Stromal cell of bone marrow (primary cell): ENCODE measurements at regions not wholly inside any gene's neighbourhood (a gene's known extent, or its start where the extent isn't known, plus 50 kb on each side); places are given as distances from the start of the nearest gene placed in this dataset.
"Not testable (repeated sequence)": the region's sequence is repeated elsewhere in the genome, so short reads cannot be mapped to it uniquely, and the experiment has no call there.

ENCODE experiments used
- DNase-seq: peaks from one replicate; pipeline ENCODE4 v3.0.0-alpha.2; 2012; ENCODE audit warnings: low read depth

DNA sequence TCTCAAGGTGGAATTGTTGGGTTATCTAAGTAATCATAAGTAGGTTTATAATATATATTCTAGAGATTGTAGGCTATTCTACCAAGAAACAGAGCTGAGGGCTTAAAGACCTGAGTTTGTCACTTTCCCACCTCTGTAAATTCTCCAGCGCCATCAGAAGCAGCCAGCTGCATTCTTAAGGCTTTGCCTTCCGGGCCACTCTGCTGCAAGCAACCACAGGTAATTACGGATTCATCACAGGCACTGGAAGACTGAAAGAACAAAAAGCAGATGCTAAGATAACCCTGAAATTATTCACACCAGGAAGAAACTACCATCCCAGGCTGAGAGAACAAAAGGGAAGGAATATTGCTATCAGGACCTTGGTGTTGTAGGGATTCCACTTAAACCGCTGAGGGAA is 137.8 kb upstream of the JCAD start:
- DNase-seq, result no peak

DNA sequence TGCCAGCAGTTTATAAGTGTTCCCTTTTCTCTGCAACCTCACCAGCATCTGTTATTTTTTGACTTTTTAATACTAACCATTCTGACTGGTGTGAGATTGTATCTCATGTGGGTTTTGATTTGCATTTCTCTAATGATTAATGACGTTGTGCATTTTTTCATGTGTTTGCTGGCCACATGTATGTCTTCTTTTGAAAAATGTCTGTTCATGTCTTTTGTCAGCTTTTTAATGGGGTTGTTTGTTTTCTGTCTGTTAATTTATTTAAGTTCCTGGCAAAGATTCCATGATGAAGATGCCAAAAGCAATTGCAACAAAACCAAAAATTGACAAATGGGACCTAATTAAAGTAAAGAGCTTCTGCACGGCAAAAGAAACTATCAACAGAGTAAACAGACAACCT is 137.2 kb upstream of the JCAD start:
- not testable (repeated sequence) for DNase-seq

DNA sequence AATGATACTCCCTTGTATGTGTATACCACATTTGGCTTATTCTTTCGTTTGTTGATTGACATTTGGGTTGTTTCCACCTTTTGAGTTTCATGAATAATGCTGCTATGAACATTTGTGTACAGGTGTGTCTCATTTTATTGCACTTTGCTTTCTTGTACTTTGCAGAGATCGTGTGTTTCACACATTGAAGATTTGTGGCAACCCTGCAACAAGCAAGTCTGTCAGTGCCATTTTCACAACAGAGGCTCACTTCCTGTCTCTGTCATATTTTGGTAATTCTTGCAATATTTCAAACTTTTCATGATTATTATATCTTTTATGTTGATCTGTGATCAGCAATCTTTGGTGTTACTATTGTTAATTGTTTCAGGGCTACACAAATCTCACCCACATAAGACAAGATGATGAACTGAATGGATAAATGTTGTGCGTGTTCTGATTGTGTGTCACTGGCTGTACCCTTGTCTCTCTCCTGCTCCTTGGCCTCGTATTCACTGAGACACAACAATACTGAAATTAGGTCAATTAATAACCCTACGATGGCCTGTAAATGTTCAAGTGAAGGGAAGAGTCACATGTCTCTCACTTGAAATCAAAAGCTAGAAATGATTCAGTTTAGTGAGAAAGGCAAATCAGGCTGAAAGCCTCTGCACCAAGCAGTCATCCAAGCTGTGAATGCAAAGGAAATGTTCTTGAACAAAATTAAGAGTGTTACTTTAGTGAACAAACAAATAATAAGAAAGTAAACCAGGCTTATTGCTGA is 133.6 kb upstream of the JCAD start:
- DNase-seq, result no peak

DNA sequence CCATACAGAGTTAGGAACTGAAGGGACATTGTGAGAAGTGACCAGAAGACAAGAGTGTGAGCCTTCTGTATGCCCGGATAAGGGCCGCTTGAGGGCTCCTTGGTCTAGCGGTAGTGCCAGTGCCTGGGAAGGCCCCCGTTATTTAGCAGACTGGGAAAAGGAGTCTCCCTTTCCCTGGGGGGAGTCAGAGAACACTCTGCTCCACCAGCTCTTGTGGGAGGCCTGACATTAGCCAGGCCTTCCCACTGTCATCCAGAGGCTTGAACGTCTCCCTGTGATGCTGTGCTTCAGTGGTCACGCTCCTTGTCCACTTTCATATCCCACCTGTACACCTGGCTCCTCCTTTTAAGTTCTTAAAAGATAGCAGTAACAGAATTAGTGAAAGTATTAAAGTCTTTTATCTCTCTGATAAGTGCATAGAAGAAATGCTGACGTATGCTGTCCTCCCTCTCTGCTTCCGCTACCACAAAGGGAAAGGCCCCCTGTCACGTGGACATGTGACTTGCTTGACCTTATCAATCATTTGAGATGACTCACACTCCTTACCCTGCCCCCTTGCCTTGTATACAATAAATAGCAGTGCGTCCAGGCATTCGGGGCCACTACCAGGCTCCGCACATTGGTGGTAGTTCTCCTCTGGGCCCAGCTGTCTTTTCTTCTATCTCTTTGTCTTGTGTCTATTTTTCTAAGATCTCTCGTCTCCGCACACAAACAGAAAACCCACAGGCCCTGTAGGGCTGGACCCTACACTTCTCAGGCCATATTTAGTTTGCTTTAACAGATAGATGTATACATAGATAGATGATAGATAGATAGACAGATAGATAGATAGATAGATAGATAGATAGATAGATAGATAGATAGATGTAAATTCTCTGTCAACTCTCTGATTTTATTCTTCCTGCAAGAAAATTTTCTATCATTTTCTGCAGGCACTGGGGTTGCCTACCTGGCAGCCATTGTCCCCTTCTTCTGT is 131.5 kb upstream of the JCAD start:
- no peak for DNase-seq

DNA sequence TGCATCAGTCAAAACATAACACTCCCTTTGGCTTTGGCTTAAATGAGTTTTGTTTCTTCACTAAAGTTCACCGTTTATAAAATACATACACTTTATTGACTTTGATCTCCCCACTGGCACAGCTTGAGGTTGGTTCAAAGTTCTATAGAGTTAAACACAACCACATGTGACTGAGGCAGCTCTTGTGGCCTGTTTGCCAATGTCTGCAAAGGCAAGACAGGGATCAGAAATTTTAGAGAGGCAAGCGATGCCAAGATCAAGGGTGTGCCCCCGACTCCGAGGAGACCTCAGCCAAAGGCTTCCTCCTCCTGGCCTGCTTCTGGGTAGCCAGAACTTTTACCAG is 129.8 kb upstream of the JCAD start:
- no peak for DNase-seq

DNA sequence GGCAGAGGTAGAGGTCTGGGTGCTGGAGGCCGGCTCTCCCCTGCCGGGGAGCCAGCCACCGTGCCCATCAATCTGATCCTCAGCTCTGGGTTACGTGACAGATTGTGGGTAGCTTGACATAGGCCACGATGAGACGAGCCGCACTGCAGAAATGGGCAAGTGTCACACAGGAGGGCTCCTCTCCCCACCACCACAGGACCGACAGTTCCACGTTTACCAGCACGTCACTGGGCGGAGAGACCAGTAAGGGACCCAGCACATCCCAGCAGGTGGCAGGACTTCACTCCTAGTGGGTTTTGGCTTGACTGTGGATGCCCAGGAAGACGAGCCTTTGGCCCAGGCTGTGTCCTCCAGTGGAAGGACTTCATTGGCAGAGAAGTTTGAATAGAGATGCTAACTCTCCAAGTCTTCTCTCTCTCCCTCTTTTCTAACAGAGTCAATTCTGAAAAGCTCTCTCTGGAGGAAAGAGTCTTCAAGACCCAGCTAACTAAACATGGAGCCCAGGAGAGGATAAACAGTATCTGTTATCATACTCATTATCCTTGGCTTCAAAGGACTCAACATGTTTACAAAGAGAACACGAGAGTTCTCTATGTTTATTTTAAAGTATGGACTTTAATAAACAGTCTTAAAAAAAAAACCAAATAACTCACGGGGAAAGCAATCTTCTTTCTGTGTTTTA is 129.3 kb upstream of the JCAD start:
- no peak for DNase-seq

DNA sequence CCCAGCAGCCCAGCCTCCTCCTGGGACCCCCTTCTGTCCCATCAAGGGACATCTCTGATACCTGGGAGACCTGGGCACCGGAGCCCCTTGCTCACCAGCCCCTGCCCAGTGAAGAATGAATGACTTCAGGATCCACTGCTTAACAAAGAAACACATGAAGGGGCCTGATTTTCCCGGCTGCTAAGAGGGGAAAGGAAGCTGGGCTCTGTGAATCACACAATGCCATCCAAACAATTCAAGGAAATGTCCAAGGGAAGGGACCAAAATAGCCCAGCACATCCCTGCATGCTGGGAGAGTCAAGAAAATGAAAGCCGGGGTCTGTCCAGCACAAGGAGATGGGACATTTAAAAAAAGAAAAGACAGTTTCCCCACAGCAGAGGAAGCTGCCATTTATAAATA is 128.7 kb upstream of the JCAD start:
- no peak for DNase-seq

DNA sequence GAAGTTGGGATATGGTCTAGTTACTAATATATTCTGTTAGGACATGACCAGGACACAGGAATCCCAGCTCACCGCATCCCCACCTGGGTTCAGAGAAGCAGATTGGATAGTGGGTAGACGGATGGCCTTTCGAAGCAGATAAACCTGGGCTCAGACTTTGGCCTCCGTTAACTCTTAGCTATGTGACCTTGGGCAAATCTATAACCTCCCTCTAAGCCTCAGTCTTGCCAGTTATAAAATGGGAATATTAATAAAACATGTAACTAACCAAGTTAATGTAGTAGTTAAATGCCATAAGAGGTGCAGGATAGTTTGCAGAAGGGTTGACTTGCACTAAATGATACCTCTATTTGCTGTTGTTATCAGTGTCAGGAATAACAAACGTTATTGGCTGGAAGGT is 127.6 kb upstream of the JCAD start:
- no peak for DNase-seq

DNA sequence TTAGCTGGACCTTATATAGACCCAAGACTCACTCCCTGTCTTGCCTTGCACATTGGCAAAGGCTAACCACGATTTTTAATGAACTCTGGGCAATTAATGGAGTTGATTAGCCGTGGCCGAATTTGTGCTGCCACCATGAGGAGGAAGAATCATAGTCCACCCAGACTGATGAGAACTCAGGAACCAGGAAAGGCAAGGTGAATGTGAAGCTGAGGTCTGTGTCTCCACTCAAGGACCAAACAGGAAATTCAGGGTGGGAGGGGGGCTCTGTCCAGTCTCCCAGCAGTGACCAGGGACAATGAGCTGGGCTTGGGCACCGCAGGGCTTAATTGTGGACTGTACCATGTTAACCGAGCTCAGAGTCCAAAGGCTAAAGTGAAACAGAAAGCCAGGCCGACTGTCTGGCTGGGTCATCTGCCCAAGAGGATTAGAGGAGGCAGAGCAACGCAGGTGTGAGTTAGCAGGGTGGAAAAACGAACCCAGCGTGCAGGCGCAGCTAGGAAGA is 127.0 kb upstream of the JCAD start:
- no peak for DNase-seq

DNA sequence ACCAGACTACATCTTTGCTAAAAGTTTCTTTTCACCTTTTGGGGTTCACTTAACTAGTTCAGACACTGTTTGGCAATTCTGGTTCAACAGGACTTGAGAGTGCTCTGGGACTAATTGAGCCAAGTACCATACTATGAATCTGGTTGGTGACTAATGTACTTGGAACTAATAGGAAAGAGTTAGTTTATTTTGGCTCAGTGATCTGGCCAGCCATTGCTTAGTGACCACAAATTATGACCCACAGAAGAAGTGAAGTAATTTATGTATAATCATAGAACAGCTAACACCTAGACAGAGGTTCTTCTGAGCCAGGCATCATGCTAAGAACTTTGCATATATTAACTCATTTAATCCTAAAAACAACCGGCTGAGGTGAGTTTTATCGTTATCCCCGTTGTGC is 126.5 kb upstream of the JCAD start:
- DNase-seq, result peak; percentile 83

DNA sequence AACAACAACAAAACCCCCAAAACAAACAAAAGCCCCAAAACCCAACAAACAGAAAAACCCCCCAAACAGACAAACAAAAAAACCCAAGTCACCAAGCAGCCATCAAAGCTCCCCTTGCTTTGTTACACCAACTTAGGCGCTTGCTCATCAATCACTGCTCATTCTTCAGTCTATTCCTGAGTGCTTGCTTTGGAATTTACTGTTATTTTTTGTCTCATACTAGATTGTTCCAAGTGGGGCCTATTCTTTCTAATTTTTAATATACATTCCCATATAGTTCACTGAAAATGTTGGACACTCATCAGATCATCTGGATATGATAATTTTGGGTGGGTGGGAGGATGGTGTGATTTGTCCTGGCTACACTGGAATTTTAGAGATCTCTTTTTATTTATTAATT is 126.0 kb upstream of the JCAD start:
- no peak for DNase-seq

DNA sequence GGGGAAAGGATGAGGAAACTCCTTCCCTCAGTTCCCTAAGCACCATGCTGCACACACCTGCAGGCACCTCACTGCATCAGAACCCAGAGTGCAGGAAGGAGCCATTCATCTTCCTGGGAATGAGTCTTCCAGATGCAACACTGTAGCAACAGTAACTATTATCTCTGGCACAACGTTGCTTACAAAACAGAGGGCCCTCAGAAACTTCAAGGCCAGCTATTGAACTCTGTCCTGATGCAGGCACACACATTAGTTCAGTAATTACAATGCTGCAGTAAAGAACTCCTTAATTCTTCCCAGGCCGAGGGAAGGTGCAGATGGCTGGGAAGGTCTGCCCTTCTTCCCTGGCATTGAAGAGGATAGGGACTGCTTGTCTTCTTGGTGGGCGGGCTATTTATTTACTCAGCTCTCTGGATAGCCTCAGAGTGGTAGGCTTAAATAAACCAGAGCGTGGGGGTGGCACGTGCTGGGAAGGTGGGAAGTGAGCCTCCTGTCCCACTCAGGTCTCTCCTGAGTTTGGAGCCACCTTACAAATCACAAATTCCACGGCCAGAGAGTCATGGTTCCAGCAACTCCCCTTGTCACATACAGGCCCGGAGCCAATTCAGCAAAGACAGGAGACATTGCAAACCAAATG is 125.1 kb upstream of the JCAD start:
- peak; percentile 18 for DNase-seq

DNA sequence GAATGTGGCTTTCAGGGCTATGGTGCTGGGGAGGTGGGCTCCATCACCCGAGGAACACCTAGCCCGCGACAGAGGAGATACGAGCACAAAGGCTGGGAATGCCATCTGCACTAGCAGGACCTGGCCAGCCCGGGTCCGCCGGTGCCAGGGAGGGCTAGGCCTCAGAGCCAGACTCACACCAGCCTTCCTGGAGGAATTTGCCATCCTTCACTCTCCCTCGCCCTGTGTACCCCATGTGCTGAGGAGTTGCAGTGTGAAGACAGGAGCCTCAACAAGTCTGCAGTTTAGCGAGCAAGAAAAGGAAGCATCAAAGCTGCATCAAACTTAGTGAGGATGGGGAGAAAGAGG is 123.6 kb upstream of the JCAD start:
- DNase-seq, result no peak

DNA sequence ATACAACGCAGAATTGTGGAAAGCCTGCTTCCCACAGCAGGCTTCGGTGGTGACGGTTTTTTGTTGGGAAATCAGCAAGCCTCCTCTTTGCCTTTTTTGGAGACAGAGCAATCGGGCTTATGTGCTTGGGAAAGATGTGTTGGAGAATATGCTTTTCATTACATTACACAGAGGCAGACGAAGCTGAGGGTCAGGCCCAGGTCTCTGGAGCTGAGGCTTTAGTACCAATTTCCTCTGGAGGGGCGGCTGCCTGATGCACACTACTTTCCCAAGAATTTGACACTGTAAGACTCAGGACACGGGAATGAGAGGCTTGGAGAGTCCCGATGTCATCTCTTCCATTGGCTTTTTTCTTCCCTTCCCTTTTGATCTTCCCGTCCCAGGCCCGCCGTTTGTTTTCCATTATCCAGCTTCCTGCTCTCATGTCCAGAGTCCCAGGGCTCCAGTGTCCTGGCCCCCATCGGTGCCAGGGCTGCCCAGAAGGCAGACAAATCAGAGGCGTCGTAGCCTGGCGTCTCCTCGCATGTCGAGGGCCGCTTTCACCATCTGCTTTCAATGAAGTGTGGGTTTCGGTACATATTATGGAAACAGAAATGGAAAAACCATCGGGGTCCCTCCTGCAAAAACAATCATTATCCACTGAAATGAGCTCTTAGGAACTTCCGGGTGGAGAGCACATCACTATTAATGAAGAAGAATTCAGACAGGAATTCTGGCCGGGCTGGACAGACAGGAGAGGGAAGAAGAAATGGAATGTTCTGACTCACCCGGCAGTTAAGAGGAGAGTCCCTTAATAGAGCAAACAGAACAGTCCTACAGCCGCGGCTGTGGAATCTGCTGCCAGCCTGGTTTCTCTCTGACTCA is 123.0 kb upstream of the JCAD start:
- peak; percentile 88 for DNase-seq

DNA sequence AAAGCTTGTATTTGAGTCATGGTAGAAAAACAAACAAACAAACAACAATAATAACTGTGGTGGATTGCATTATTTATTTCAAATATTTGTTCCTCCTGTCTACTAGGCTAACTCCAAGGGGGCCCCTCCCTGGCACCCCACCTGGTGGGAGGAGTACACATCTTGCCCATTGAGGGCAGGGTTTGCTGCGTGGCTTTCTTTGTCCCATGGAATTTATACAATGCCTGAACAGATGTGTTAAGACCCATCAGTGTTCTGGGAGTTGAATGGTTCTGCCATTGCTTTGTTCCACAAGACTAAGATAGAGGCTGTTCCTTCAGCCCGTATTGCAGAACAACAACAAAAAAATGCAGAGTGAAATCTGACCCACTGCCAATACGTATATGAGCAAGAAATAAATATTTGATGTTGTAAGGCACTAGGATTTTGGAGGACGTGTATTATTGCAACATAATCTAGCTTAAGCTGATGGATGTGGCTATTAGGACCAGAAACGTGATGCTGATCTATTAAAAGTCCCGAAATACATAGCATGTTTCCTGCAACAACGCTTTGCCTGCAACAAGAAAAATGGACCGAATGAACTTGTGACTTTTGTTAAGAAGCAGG is 119.1 kb upstream of the JCAD start:
- peak; percentile 27 for DNase-seq

DNA sequence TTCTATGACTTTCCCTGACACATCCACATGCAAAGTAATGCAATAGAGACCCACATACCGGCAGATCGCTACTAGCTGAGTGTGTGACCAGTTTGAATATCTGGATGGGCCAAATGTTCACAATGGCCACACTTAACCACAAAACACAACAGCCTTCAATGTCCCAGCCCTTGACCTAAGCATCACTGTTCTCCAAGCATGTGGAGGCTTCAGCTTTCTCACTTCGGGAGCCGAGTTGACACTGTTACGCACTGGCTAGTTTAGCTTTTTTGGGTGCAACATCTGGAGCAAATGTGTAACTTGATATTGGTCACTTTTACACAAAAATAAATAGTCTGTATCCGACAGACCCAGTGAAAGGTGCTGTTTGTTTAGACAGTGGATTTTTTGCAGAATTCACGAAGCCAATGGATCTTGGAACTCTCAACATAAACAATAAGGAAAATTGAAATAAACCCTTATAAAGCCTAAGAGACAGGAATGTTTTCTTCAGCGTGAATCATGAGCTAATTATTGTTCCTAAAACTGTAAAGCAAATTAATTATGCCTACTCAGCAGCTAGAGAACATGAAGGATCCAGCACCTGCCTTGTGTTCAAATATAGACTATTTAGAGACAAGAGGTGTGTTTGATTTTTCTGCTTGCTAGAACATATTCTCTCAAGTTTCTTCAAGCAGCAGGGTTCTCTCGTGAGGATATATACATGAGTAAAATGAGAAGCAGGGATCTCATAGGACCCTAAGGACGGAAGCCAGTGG is 117.6 kb upstream of the JCAD start:
- DNase-seq, result no peak

DNA sequence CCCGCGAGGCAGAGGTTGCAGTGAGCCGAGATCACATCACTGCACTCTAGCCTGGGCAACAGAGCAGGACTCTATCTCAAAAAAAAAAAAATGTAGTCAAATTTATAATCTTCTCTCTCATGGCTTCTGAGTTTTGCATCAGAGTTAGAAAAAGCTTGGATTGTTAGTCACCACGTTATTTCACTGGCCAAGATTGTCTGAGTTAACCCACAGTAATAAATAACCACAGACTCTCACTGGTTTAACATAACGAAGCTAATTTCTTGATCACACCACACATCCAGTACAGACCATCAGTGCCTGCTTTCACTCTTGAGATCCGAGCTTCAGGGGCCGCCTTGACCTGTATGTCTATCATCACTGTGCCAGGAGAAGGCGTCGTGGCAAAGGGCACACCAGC is 116.8 kb upstream of the JCAD start:
- peak; percentile 59 for DNase-seq

DNA sequence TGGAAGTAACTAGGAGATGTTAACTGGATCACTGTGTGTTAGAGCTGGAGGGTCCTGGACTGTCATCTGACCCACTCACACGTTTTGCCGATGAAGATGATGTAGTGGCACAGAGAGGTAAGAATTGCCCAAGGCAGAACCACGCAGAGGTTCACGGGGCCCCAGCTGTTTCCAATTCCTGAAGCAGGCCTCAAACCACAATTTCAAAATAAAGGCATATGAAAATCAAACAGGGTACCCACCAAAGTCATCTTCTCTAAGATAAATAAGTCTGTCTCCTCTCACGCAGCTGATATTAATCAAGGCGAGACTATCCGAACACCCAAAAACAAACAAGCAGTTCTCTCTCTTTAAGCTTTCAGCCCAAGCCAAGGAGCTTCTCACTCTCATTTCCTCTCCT is 113.3 kb upstream of the JCAD start:
- no peak for DNase-seq

DNA sequence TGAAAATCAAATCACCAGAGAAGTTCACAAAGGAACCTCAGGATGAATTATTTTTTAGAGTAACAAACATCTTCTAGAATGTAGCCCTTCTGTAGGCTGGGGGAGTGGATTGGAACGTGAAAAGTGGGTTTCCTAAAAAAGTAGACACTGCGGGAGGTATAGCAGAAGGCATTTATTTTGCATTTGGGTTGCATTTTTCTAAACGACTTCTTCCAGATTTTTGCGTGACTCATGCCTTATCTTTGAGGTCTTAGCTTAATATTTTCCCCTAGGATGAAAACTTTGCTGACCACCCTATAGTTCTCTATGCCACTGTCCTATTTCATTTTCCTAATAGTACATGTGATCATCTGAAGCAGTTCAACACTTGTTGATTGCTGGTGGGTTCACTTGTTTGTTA is 112.7 kb upstream of the JCAD start:
- no peak for DNase-seq

DNA sequence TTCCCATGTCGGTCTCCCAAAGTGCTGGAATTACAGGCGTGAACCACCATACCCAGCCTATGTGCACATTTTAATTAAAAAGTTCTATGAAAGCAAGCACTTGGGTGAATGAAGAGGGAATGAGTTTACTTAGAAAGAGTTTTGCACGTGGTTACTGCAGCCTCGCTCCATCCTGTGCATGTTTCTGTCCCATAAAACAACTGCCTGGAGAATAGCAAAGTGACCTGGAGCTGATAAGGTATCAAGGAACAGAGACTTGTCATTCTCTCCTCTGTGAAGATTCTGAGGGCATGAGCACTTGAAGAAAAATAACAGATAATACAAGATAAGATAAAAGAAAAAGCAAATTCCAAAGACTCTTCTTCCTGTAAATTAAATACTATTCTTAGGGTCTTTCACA is 112.2 kb upstream of the JCAD start:
- DNase-seq, result no peak
